Keratinocyte (primary cell): ENCODE measurements at regions not wholly inside any gene's neighbourhood (a gene's known extent, or its start where the extent isn't known, plus 50 kb on each side); places are given as distances from the start of the nearest gene placed in this dataset.

Experiments used
- EZH2 ChIP-seq: IDR thresholded peaks from one replicate; pipeline ENCODE4 v1.6.1; 2012; ENCODE audit warnings: inconsistent platforms, mild to moderate bottlenecking, low read length, moderate library complexity
- TF ChIP-seq, protein P1 (sequence below), 3 experiments: IDR thresholded peaks in 1 of 3; conservative IDR thresholded peaks in 1 of 3; optimal IDR thresholded peaks in 1 of 3; 2 replicates in 2 of 3; 3 replicates in 1 of 3; pipeline versions ENCODE3 to v1.5.1; 2011; ENCODE audit warnings: low read length in 3 of 3, mild to moderate bottlenecking in 3 of 3, moderate library complexity in 2 of 3, control low read depth in 1 of 3, inconsistent platforms in 1 of 3; ENCODE audit not compliant: insufficient read depth in 2 of 3; ENCODE audit errors: extremely low read depth in 1 of 3

DNA sequence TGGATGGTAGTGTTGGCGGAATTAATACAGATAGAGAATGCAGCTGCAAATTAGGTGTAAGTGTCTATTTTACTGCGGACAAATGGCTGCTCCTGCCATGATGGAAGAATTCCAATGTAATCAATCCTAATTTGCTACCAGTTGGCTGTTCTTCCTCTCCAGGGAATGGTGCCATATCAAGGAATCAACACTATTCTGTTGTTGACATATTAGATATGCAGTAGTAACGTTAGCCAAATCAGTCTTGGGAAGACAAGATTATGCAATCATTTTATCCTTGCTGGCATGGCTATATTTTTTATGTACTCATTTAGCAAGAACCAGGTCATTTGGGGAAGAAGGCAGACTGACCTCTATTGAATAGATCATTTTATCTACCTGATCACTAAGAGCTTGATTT lies 271.2 kb upstream of the AGA start:
- TF ChIP-seq, protein P1, sequence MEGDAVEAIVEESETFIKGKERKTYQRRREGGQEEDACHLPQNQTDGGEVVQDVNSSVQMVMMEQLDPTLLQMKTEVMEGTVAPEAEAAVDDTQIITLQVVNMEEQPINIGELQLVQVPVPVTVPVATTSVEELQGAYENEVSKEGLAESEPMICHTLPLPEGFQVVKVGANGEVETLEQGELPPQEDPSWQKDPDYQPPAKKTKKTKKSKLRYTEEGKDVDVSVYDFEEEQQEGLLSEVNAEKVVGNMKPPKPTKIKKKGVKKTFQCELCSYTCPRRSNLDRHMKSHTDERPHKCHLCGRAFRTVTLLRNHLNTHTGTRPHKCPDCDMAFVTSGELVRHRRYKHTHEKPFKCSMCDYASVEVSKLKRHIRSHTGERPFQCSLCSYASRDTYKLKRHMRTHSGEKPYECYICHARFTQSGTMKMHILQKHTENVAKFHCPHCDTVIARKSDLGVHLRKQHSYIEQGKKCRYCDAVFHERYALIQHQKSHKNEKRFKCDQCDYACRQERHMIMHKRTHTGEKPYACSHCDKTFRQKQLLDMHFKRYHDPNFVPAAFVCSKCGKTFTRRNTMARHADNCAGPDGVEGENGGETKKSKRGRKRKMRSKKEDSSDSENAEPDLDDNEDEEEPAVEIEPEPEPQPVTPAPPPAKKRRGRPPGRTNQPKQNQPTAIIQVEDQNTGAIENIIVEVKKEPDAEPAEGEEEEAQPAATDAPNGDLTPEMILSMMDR (optimal IDR thresholded peaks at IDR 0.05 in 1 of 3, IDR thresholded peaks at IDR 0.05 in 1 of 3, conservative IDR thresholded peaks at IDR 0.05 in 1 of 3; ENCODE audit: extremely low read depth in 1 of 3, insufficient read depth in 2 of 3, low read length in 3 of 3), result no peak
- no peak for TF ChIP-seq EZH2
